ENCODE measurements at regions not wholly inside any gene's neighbourhood (a gene's known extent, or its start where the extent isn't known, plus 50 kb on each side); places are given as distances from the start of the nearest gene placed in this dataset.
"Not testable (repeated sequence)": the region's sequence is repeated elsewhere in the genome, so short reads cannot be mapped to it uniquely, and the experiment has no call there.

DNA sequence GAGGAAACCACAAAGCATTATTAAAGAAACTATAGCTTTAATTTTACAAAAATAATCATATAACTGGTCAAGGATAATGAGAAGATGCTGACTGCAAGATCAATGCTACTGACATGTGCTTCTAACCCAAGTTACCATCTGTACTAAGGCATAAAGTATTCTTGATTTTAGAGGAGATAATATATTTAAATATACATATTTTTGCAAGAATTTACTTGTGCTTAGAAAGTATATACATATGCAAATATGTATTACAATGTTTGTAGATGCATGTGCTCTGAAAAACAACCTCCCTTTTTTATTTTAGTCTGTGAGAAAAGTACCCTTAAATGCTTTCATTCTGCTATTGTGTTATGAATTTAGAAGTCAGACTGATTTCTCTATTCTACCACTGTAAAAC is 740.7 kb upstream of the SLIT2 start:
- no peak for DNase-seq
- Mint-ChIP-seq H3K27ac (no peak overlapping the region), H3K36me3 (ENCODE audit: low read depth) (no peaks in the 10 kb centered on the region), H3K4me3 (no peak overlapping the region), H3K9me3 (peaks cover 10% of the 10 kb centered on the region), H3K27me3 (no peaks in the 10 kb centered on the region), H3K4me1 (ENCODE audit: low read depth) (no peaks in the 10 kb centered on the region)

DNA sequence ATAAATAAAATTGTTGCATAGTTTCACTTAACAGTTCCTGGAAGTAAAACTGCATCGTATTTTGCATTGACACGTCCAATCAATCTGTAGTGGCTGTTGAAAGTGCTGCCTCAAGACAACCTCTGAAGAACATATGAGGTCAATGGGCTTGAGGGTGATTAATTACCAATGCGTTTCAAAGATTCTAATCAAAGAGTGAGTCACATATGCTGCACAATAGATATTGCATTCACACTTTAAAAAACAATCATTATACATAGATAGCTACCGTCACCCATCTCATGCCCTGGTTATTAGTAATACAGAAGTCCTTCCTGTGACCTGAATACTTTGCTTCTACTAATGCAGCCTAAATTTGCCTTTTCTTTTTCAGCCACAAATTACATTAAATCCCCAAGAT is 743.3 kb upstream of the SLIT2 start:
- H3K27me3 Mint-ChIP-seq, result no peaks in the 10 kb centered on the region
- H3K4me1 Mint-ChIP-seq (ENCODE audit: low read depth), result no peaks in the 10 kb centered on the region
- H3K4me3 Mint-ChIP-seq, result no peak overlapping the region
- H3K36me3 Mint-ChIP-seq (ENCODE audit: low read depth), result no peaks in the 10 kb centered on the region
- no peak for DNase-seq
- H3K9me3 Mint-ChIP-seq, result peaks cover 12% of the 10 kb centered on the region
- no peak overlapping the region for H3K27ac Mint-ChIP-seq

DNA sequence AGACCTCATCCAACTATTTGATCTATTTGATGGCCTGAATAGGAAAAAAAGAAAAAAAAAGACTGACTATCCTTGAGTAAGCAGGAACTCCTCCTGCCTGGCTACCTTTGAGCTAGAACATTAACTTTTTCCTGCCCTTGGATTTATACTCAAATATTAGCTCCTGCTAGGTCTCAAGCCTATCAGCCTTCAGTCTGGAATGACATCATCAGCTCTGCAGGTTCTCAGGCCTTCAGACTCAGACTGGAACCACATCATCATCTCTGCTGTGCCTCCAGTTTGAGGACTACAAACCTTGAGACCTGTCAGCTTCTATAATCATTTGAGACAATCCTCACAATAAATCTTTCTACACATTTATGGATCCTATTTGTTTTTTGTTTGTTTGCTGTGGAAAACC is 754.0 kb upstream of the SLIT2 start:
- Mint-ChIP-seq H3K4me1 (ENCODE audit: low read depth) (no peaks in the 10 kb centered on the region), H3K27me3 (no peaks in the 10 kb centered on the region), H3K36me3 (ENCODE audit: low read depth) (no peaks in the 10 kb centered on the region), H3K4me3 (no peak overlapping the region), H3K9me3 (peaks cover 15% of the 10 kb centered on the region), H3K27ac (no peak overlapping the region)
- no peak for DNase-seq

DNA sequence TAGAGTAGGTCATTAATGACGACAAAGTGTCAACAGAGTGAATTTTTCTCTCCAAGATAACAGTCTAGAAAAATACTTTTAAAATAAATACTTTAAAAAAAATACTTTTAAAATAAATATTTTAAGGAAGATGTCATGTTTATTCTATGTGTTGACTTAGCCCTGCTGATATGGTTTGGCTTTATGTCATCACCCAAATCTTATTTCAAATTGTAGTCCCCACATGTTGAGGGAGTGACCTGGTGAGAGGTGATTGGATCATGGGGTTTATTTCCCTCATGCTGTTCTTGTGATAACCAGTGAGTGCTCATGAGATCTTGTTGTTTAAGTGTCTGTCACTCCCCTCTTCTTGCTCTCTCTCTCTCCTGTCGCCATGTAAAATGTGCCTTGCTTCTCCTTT is 754.9 kb upstream of the SLIT2 start:
- no peak overlapping the region for H3K27ac Mint-ChIP-seq
- H3K27me3 Mint-ChIP-seq, result no peaks in the 10 kb centered on the region
- no peak for DNase-seq
- no peaks in the 10 kb centered on the region for H3K4me1 Mint-ChIP-seq (ENCODE audit: low read depth)
- H3K9me3 Mint-ChIP-seq, result peaks cover 20% of the 10 kb centered on the region
- no peak overlapping the region for H3K4me3 Mint-ChIP-seq
- no peaks in the 10 kb centered on the region for H3K36me3 Mint-ChIP-seq (ENCODE audit: low read depth)

DNA sequence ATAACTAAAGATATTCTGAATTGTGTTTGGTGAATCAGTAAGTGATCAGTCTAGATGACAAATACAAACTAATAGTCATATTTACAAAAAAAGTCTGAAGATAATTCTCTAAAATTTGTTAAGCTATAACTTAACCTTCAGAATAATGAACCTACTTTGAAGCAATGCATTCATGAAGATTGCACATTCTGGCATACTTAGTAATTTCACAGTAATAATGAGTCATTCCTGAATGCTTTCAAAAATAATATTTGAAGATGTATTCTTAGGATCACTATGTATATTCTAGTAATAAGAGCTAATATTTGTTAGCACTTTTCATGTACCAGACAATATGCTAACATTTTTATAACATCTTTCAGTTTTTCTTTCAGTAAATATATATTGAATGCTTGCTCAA is 756.7 kb upstream of the SLIT2 start:
- Mint-ChIP-seq H3K36me3 (ENCODE audit: low read depth) (no peaks in the 10 kb centered on the region), H3K4me1 (ENCODE audit: low read depth) (no peaks in the 10 kb centered on the region)

GRCh38 chr4:19492606-19493005 is 759.1 kb upstream of the SLIT2 start:
- no peak for DNase-seq
- Mint-ChIP-seq H3K9me3 (peaks cover 20% of the 10 kb centered on the region), H3K36me3 (ENCODE audit: low read depth) (no peaks in the 10 kb centered on the region), H3K4me1 (ENCODE audit: low read depth) (no peaks in the 10 kb centered on the region), H3K4me3 (no peak overlapping the region), H3K27ac (no peak overlapping the region), H3K27me3 (no peaks in the 10 kb centered on the region)

More for the DNA sequence above, 756.7 kb upstream of the SLIT2 start:
- peaks cover 20% of the 10 kb centered on the region for H3K9me3 Mint-ChIP-seq
- H3K4me3 Mint-ChIP-seq, result no peak overlapping the region
- no peak overlapping the region for H3K27ac Mint-ChIP-seq
- no peaks in the 10 kb centered on the region for H3K27me3 Mint-ChIP-seq
- DNase-seq, result no peak

DNA sequence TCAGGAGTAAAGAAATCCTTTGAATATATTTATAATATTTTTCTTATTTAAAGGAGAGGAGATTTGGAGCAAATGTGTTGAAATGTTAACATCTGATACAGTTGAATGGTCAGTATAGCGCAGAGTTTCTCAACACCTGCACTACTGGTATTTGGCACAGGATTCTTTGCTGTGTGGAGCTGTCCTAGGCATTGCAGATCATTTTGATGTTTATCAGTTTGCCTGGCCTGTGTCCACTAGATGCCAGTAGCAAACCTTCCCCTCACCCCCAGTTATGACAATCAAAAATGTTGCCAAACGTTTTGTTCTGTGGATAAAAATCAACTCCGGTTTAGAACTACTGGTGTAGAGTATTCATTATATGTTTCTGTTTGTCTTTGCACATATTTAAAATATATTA is 765.3 kb upstream of the SLIT2 start:
- no peak overlapping the region for H3K27ac Mint-ChIP-seq
- no peaks in the 10 kb centered on the region for H3K4me1 Mint-ChIP-seq (ENCODE audit: low read depth)
- H3K36me3 Mint-ChIP-seq (ENCODE audit: low read depth), result no peaks in the 10 kb centered on the region
- no peak overlapping the region for H3K4me3 Mint-ChIP-seq
- no peaks in the 10 kb centered on the region for H3K9me3 Mint-ChIP-seq
- DNase-seq, result no peak
- H3K27me3 Mint-ChIP-seq, result no peaks in the 10 kb centered on the region

GRCh38 chr4:19478791-19479190 is 772.9 kb upstream of the SLIT2 start:
- Mint-ChIP-seq H3K4me3 (no peak overlapping the region), H3K27me3 (no peaks in the 10 kb centered on the region), H3K9me3 (peaks cover under 1% of the 10 kb centered on the region), H3K27ac (no peak overlapping the region), H3K36me3 (ENCODE audit: low read depth) (no peaks in the 10 kb centered on the region), H3K4me1 (ENCODE audit: low read depth) (no peaks in the 10 kb centered on the region)
- DNase-seq, result no peak

DNA sequence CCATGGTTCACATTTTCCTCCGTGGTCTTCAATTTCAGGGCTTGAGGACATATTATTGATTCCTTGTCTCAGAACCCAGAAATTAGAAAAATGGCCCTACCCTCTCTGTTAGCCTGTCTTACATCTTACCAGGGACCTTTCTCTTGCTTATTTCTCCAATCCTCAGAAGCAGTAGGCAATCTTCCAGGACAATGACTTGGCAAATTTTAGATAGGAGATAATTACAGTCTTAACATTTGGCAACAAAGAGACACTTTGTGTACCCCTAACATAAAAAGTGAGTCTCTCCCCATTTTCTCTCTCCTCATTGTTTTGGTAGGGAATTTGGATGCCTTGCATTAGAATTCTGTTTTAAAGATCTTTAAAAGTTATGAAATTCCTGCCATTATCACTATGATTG is 778.1 kb upstream of the SLIT2 start:
- Mint-ChIP-seq H3K27me3 (no peaks in the 10 kb centered on the region), H3K27ac (no peak overlapping the region), H3K9me3 (peaks cover 37% of the 10 kb centered on the region), H3K36me3 (ENCODE audit: low read depth) (no peaks in the 10 kb centered on the region), H3K4me3 (no peak overlapping the region), H3K4me1 (ENCODE audit: low read depth) (no peaks in the 10 kb centered on the region)
- DNase-seq, result no peak

GRCh38 chr4:19472666-19473065 is 779.0 kb upstream of the SLIT2 start:
- peaks cover 43% of the 10 kb centered on the region for H3K9me3 Mint-ChIP-seq
- no peak overlapping the region for H3K4me3 Mint-ChIP-seq
- H3K4me1 Mint-ChIP-seq (ENCODE audit: low read depth), result no peaks in the 10 kb centered on the region
- H3K27ac Mint-ChIP-seq, result no peak overlapping the region
- no peaks in the 10 kb centered on the region for H3K36me3 Mint-ChIP-seq (ENCODE audit: low read depth)
- H3K27me3 Mint-ChIP-seq, result no peaks in the 10 kb centered on the region
- no peak for DNase-seq

- not testable (repeated sequence) for H3K27me3 Mint-ChIP-seq; H3K27ac Mint-ChIP-seq; H3K4me3 Mint-ChIP-seq; H3K4me1 Mint-ChIP-seq (ENCODE audit: low read depth); H3K36me3 Mint-ChIP-seq (ENCODE audit: low read depth); DNase-seq
- H3K9me3 Mint-ChIP-seq, result peaks cover 50% of the 10 kb centered on the region
These were observed 781.7 kb upstream of the SLIT2 start for GRCh38 chr4:19470001-19470400.

GRCh38 chr4:19462117-19462516 is 789.6 kb upstream of the SLIT2 start:
- no peak for DNase-seq
- Mint-ChIP-seq H3K36me3 (ENCODE audit: low read depth) (no peaks in the 10 kb centered on the region), H3K27ac (no peak overlapping the region), H3K9me3 (peaks cover 22% of the 10 kb centered on the region), H3K4me1 (ENCODE audit: low read depth) (no peaks in the 10 kb centered on the region), H3K27me3 (no peaks in the 10 kb centered on the region), H3K4me3 (no peak overlapping the region)

DNA sequence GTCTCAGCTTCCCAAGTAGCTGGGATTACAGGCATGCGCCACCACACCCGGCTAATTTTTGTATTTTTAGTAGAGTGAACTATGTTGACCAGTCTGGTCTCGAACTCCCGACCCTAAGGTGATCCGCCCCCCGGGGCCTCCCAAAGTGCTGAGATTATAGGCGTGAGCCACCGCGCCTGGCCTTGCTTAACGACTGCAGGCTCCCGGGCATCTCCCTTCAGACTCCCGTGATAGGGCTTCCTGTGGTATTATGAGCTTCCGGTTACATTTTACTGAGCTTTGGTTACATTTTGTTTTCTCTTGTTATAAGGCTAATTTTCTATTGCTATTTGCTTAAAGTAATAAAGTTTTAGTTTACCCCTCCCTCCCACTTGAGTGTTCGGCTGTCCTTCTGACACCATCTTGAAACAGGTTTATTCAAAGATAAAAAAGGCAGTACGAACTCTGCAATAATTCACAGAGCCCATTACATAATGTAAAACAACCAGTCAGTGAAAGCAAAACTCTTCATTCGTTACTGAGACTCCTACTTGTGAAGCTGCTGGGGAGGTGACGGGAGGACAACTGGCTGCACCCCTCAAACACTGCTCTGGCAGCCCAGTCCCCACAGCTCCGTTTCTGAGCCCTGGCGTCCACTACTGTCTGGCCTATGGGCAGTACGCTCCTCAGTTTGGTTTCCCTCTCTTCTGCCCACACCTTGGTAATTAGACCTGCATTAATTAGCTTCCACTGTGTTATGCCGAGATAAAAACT is 795.7 kb upstream of the SLIT2 start:
- H3K9me3 Mint-ChIP-seq, result peaks cover 22% of the 10 kb centered on the region
- no peak overlapping the region for H3K4me3 Mint-ChIP-seq
- H3K36me3 Mint-ChIP-seq (ENCODE audit: low read depth), result no peaks in the 10 kb centered on the region

GRCh38 chr4:19455196-19455595 is 796.5 kb upstream of the SLIT2 start:
- peaks cover 23% of the 10 kb centered on the region for H3K9me3 Mint-ChIP-seq
- no peak overlapping the region for H3K27ac Mint-ChIP-seq
- DNase-seq, result no peak
- H3K4me3 Mint-ChIP-seq, result no peak overlapping the region
- H3K36me3 Mint-ChIP-seq (ENCODE audit: low read depth), result no peaks in the 10 kb centered on the region
- no peaks in the 10 kb centered on the region for H3K27me3 Mint-ChIP-seq
- no peaks in the 10 kb centered on the region for H3K4me1 Mint-ChIP-seq (ENCODE audit: low read depth)

More for the DNA sequence above, 795.7 kb upstream of the SLIT2 start:
- Mint-ChIP-seq H3K4me1 (ENCODE audit: low read depth) (no peaks in the 10 kb centered on the region), H3K27me3 (no peaks in the 10 kb centered on the region), H3K27ac (no peak overlapping the region)
- no peak for DNase-seq

- H3K27ac Mint-ChIP-seq, result no peak overlapping the region
- peaks cover 33% of the 10 kb centered on the region for H3K9me3 Mint-ChIP-seq
- no peaks in the 10 kb centered on the region for H3K27me3 Mint-ChIP-seq
- H3K36me3 Mint-ChIP-seq (ENCODE audit: low read depth), result no peaks in the 10 kb centered on the region
- H3K4me1 Mint-ChIP-seq (ENCODE audit: low read depth), result no peaks in the 10 kb centered on the region
- no peak overlapping the region for H3K4me3 Mint-ChIP-seq
- DNase-seq, result no peak
These were observed 813.5 kb upstream of the SLIT2 start for GRCh38 chr4:19438233-19438632.

GRCh38 chr4:19437008-19437407 is 814.7 kb upstream of the SLIT2 start:
- peaks cover 26% of the 10 kb centered on the region for H3K9me3 Mint-ChIP-seq
- H3K4me1 Mint-ChIP-seq (ENCODE audit: low read depth), result no peaks in the 10 kb centered on the region
- H3K4me3 Mint-ChIP-seq, result no peak overlapping the region
- no peak overlapping the region for H3K27ac Mint-ChIP-seq
- DNase-seq, result no peak
- H3K27me3 Mint-ChIP-seq, result no peaks in the 10 kb centered on the region
- no peaks in the 10 kb centered on the region for H3K36me3 Mint-ChIP-seq (ENCODE audit: low read depth)
